Hepatocyte (in vitro differentiated cells): ENCODE measurements at regions not wholly inside any gene's neighbourhood (a gene's known extent, or its start where the extent isn't known, plus 50 kb on each side); places are given as distances from the start of the nearest gene placed in this dataset.

Experiments used
- DNase-seq: peaks from one replicate; pipeline ENCODE4 v3.0.0-alpha.2; 2016; ENCODE audit warnings: low spot score
- H2AFZ ChIP-seq: fragments of 200-600 bp; sonication (generic); 2 replicates; pipeline ENCODE4 v1.6.0; 2016; ENCODE audit warnings: antibody characterized with exemption, mild to moderate bottlenecking
- H3K27ac ChIP-seq: fragments of 200-600 bp; sonication (generic); 2 replicates; pipeline ENCODE4 v1.5.1; 2016; ENCODE audit warnings: mild to moderate bottlenecking
- H3K27me3 ChIP-seq: fragments of 200-600 bp; sonication (generic); 2 replicates; pipeline ENCODE4 v1.6.1; 2016
- H3K36me3 ChIP-seq: fragments of 200-600 bp; sonication (generic); replicated peaks from 2 replicates; pipeline ENCODE4 v1.5.1; 2016; ENCODE audit warnings: low read depth; ENCODE audit not compliant: insufficient read depth
- H3K4me1 ChIP-seq: fragments of 200-600 bp; sonication (generic); 2 replicates; pipeline ENCODE4 v1.5.1; 2016; ENCODE audit warnings: mild to moderate bottlenecking, moderate library complexity; ENCODE audit not compliant: insufficient read depth
- H3K4me2 ChIP-seq: fragments of 200-600 bp; sonication (generic); 2 replicates; pipeline ENCODE4 v1.6.0; 2016
- H3K4me3 ChIP-seq: fragments of 200-600 bp; sonication (generic); 2 replicates; pipeline ENCODE4 v1.5.1; 2016; ENCODE audit warnings: mild to moderate bottlenecking
- H3K79me2 ChIP-seq: fragments of 200-600 bp; sonication (generic); 2 replicates; pipeline ENCODE4 v1.6.0; 2017; ENCODE audit warnings: mild to moderate bottlenecking
- H3K9me2 ChIP-seq: fragments of 200-600 bp; sonication (generic); replicated peaks from 2 replicates; pipeline ENCODE4 v1.6.0; 2017; ENCODE audit warnings: mild to moderate bottlenecking; ENCODE audit not compliant: insufficient read depth
- H3K9me3 ChIP-seq: fragments of 200-600 bp; sonication (generic); 2 replicates; pipeline ENCODE4 v1.5.1; 2016; ENCODE audit warnings: low read depth, mild to moderate bottlenecking
- H4K20me1 ChIP-seq: fragments of 200-600 bp; sonication (generic); 2 replicates; pipeline ENCODE4 v1.6.0; 2016; ENCODE audit warnings: mild to moderate bottlenecking; ENCODE audit not compliant: insufficient read depth, poor library complexity, severe bottlenecking
- EZH2 ChIP-seq: fragments of 200-600 bp; sonication (generic); IDR thresholded peaks from 2 replicates; pipeline ENCODE4 v1.6.1; 2016; ENCODE audit warnings: antibody characterized with exemption, mild to moderate bottlenecking, borderline replicate concordance
- EZH2phosphoT487 ChIP-seq: fragments of 200-600 bp; sonication (generic); IDR thresholded peaks from one replicate; pipeline ENCODE4 v1.6.1; 2018; ENCODE audit warnings: antibody characterized with exemption, mild to moderate bottlenecking, low read depth, moderate library complexity; ENCODE audit not compliant: unreplicated experiment, severe bottlenecking
- WGBS: methylation state at CpG from one replicate; pipeline ENCODE4 v1.1.6; 2016; ENCODE audit warnings: low lambda C conversion rate; ENCODE audit errors: missing lambda C conversion rate; 5-methylcytosine and 5-hydroxymethylcytosine counted together
- TF ChIP-seq, protein P1 (sequence below): fragments of 200-600 bp; sonication (generic); IDR thresholded peaks from 2 replicates; pipeline ENCODE4 v1.5.1; 2016; ENCODE audit warnings: antibody characterized with exemption, mild to moderate bottlenecking; ENCODE audit not compliant: poor library complexity

DNA sequence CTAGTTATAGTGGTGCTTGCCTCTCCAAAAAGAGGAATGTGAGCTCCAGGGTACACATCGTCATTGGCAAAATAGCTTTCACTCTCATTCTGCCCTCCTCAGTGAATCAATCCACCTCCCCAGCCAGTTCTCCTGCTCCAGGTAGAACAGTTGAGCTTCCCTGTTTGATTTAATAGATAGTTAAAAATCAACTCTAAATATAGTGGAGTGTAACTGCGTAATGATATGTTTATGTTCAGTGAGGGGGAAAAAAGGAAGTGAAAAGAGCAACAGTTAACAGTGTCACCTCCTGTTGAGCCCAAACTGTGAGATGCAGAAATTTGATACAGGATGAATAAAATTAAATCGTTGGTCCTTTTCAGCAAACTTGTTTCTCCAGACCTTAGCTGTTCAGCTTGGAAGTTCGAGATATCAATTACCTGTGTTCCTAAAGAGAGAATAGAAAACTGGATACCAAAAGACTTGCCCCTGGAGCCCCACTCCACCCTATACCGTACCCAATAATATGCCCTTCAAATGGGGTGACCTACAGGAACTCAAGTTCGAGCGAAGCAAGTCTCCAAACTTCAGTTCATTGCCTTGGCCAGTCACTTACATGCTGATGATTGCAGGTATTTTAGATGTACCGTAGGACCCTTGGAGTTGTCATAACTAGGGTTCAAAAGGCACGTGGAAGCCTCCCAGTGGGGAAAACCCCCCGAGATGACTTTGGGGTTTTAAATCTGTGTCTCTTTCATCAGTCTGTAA lies 708.4 kb downstream of the RNF144A start:
- no peak for DNase-seq
- H2AFZ ChIP-seq, result no peak overlapping the region
- no peaks in the 10 kb centered on the region for H3K36me3 ChIP-seq
- H3K27me3 ChIP-seq, result no peaks in the 10 kb centered on the region
- H4K20me1 ChIP-seq, result no peaks in the 10 kb centered on the region
- H3K9me3 ChIP-seq, result no peaks in the 10 kb centered on the region
- no peaks in the 10 kb centered on the region for H3K9me2 ChIP-seq
- H3K27ac ChIP-seq, result no peak overlapping the region
- H3K4me3 ChIP-seq, result no peak overlapping the region
- no peaks in the 10 kb centered on the region for H3K4me1 ChIP-seq
- no peaks in the 10 kb centered on the region for H3K79me2 ChIP-seq
- TF ChIP-seq, protein P1, sequence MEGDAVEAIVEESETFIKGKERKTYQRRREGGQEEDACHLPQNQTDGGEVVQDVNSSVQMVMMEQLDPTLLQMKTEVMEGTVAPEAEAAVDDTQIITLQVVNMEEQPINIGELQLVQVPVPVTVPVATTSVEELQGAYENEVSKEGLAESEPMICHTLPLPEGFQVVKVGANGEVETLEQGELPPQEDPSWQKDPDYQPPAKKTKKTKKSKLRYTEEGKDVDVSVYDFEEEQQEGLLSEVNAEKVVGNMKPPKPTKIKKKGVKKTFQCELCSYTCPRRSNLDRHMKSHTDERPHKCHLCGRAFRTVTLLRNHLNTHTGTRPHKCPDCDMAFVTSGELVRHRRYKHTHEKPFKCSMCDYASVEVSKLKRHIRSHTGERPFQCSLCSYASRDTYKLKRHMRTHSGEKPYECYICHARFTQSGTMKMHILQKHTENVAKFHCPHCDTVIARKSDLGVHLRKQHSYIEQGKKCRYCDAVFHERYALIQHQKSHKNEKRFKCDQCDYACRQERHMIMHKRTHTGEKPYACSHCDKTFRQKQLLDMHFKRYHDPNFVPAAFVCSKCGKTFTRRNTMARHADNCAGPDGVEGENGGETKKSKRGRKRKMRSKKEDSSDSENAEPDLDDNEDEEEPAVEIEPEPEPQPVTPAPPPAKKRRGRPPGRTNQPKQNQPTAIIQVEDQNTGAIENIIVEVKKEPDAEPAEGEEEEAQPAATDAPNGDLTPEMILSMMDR, result no peak
- TF ChIP-seq EZH2 (no peak), EZH2phosphoT487 (no peak)
- no peak overlapping the region for H3K4me2 ChIP-seq
- 89% methylated on average over 10 of the region's 10 CpGs for WGBS

DNA sequence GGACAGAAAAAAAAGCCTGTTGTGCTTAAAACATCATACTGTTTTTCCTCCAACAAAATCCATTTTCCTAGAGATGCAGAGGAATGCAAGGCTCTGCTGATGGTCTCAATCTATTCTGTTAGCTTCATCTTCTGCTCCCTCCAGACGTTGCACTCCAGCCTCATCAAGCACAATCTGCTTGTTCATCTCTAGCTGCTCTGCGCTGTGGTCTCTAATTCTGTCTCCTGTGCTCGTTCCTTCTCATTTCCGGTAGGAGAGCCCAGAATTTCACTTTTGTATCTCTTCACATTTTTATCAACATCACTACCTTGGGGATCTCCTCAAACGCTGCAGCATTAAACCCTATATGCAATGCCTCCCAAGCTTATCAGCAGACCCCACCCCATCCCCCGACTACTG lies 708.9 kb downstream of the RNF144A start:
- no peak for TF ChIP-seq EZH2phosphoT487

DNA sequence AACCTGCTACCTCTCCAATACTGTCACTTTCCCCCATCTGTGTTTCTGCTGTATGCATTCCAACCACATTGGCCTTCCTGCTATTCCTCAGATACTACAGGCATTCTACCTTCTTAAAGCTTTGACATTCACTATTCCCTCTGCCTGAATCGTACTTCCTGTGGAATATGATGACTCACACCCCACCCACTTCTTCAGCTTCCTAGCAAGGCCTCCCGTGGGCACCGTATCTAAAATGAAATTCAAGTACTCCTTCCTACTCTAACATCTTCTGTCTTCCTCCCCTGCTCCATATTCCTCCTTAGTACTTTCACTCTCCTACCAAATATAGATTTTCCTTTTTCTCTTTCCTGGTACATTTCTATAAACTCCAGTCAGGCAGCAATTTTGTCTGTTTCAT lies 710.4 kb downstream of the RNF144A start:
- Histone ChIP-seq H3K27me3 (no peaks in the 10 kb centered on the region), H3K4me2 (no peak overlapping the region), H4K20me1 (no peaks in the 10 kb centered on the region), H3K79me2 (no peaks in the 10 kb centered on the region), H3K36me3 (no peaks in the 10 kb centered on the region), H3K9me2 (no peaks in the 10 kb centered on the region), H2AFZ (no peak overlapping the region), H3K4me3 (no peak overlapping the region), H3K9me3 (no peaks in the 10 kb centered on the region), H3K4me1 (no peaks in the 10 kb centered on the region), H3K27ac (no peak overlapping the region)
- 70% methylated on average over 3 of the region's 3 CpGs for WGBS
- no peak for DNase-seq
- TF ChIP-seq EZH2phosphoT487 (no peak), EZH2 (no peak)
- TF ChIP-seq, protein P1, result no peak

More for the DNA sequence above, 708.9 kb downstream of the RNF144A start:
- Histone ChIP-seq H3K79me2 (no peaks in the 10 kb centered on the region), H3K4me1 (no peaks in the 10 kb centered on the region), H4K20me1 (no peaks in the 10 kb centered on the region), H3K9me3 (no peaks in the 10 kb centered on the region), H3K36me3 (no peaks in the 10 kb centered on the region), H3K27me3 (no peaks in the 10 kb centered on the region), H2AFZ (no peak overlapping the region), H3K9me2 (no peaks in the 10 kb centered on the region), H3K27ac (no peak overlapping the region), H3K4me3 (no peak overlapping the region), H3K4me2 (no peak overlapping the region)
- 86% methylated on average over 6 of the region's 6 CpGs for WGBS
- no peak for DNase-seq

DNA sequence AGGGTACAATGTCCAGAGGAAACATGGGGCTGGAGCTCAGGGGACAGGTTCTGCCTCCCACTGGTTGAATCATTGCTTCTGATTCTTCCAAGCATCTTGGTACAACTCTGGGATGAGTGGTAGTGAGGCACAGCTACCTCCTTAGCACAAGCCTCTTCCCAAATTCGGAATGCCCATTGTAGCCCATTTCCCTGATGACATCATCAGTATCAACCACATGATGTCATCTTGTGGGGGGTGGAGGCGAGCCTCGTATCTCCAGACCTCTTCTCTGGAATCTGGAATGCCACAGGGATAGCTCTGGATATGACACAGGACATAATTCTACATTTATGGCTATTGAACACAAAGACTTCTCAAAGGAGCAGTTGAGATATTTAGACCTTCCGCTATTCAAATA lies 715.2 kb downstream of the RNF144A start:
- no peak overlapping the region for H3K4me2 ChIP-seq
- no peaks in the 10 kb centered on the region for H3K9me2 ChIP-seq
- TF ChIP-seq, protein P1, result no peak
- no peak for TF ChIP-seq EZH2phosphoT487
- TF ChIP-seq EZH2, result no peak
- H3K79me2 ChIP-seq, result no peaks in the 10 kb centered on the region
- H3K9me3 ChIP-seq, result no peaks in the 10 kb centered on the region
- no peaks in the 10 kb centered on the region for H3K36me3 ChIP-seq
- WGBS, result 92% methylated on average over 4 of the region's 4 CpGs
- H2AFZ ChIP-seq, result no peak overlapping the region
- H3K4me3 ChIP-seq, result no peak overlapping the region
- H3K4me1 ChIP-seq, result no peaks in the 10 kb centered on the region
- H3K27ac ChIP-seq, result no peak overlapping the region
- no peaks in the 10 kb centered on the region for H4K20me1 ChIP-seq
- DNase-seq, result no peak
- no peaks in the 10 kb centered on the region for H3K27me3 ChIP-seq
